NCI-H146 (cell line): ENCODE measurements at regions not wholly inside any gene's neighbourhood (a gene's known extent, or its start where the extent isn't known, plus 50 kb on each side); places are given as distances from the start of the nearest gene placed in this dataset.

Source experiments
- DNase-seq: peaks from one replicate; lab custom pipeline; 2025; lab: John Stamatoyannopoulos, UW

- no peak for DNase-seq
Measured at GRCh38 chr4:175127314-175127713, 209.2 kb downstream of the ADAM29 start.

DNA sequence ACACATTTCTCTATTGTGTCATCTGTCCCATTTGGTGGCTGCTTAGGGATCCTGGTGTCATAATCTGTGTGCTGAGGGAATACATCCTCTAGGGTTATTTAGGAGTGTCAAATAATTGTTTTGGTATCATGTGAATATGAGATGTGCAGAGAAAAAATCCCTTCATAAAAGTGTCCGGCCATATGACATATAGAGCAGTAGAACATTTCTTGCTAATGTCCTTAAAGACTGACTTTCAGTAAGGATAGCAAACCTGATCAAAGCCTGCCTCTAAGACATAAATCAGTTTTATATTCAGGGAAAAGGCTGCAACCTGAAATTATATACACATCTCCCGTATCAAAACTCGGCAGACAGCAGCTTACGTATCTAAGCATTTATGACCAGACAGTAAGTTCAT, 211.6 kb downstream of the ADAM29 start:
- no peak for DNase-seq

DNA sequence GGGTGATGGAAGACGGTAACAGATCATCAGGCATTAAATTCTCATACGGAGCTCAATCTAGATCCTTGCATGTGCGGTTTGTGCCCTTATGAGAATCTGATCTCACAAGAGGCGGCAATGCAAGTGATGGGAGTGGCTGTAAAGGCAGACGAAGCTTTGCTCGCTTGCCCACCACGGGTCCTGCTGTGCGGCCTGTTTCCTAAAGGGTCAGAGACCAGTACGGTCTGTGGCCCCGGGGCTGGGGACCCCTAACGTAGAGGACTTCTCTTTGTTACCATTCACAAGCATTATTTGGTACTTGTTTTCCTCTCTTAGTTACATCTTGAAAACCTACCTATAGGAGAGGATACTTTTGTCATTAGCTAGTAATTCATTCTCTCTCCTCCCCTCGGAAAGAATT, 221.0 kb downstream of the ADAM29 start:
- DNase-seq: no peak

GRCh38 chr4:175143116-175143515, 225.0 kb downstream of the ADAM29 start:
- DNase-seq: no peak

DNA sequence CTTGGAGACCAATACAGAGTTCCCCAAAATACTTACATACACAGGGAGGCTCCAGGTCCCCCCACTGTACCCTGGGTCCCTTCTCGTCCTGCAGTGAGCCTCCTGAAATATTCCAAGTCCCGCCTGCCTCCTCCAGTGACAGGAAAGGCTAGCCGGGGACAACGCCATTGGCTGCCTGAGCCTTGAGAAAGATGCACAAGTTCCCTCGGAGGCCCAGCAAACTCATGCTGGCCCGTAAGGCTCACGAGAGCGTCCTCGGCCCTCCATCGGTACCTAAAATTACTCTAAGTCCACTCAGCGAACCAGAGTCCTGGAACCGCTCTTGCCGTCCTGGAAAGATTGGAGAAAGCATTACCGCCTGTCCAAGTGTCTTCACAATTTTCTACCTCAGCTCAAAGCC, 228.6 kb downstream of the ADAM29 start:
- DNase-seq: no peak

GRCh38 chr4:175147233-175147632, 229.1 kb downstream of the ADAM29 start:
- no peak for DNase-seq

DNA sequence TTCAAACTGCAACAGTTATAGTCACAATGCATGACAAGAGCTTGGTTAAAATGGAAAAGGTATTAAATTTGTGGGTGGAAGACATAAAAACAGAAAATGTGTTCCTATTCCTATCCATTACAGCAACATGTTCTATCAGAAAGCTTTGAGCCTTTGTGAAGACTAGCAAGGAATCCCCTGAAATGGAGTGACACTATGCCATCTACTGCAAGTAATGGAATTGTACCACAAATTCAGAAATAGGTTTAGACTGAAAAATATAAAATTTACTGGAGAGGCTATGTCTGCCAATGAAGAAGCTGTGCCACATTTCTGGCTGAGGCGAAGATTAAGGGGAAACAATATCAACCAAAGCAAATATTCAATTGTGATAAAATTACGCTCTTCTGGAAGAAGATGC, 247.9 kb downstream of the ADAM29 start:
- no peak for DNase-seq

DNA sequence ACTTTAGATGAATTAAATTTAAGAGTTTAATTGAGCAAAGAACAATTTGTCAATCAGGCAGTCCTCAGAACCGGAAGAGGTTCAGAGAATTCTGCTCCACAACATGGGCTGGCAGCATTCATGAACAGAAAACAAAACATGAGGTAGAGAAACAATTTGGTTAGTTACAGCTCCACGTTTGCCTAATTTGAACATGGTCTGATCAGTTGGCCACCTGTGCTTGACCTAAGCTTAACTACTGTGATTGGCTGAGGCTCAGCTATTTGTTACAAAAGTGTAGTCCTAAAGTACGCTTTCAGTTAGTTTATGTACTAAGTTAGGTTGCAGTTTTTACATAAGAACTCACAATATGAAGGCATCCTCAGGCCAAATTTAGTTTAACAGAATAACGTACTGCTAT, 258.6 kb downstream of the ADAM29 start:
- no peak for DNase-seq

- DNase-seq: no peak
Measured at GRCh38 chr4:175190654-175191053, 272.5 kb downstream of the ADAM29 start.

- DNase-seq: no peak
Measured at GRCh38 chr4:175198056-175198455, 279.9 kb downstream of the ADAM29 start.

DNA sequence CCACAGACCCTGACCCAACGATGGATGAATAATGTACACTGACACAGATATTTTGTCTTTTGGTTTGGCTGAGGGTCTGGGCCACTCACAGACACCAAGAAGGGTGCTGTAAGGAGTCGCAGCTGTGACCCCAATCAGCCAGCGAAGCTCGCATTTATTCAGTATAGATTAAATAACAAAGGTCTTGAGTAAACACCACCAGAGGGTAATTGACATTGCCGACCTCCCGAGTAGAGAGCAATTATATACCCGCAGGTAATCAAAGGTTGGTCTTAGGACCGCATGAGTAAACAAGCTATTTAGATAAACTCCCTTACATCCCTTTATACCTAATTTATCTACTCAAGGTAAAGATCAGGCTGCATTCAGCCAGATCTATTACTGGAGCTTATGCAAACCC, 297.1 kb downstream of the ADAM29 start:
- DNase-seq: no peak

- no peak for DNase-seq
Measured at GRCh38 chr4:175215657-175216056, 297.5 kb downstream of the ADAM29 start.

GRCh38 chr4:175229154-175229553, 311.0 kb downstream of the ADAM29 start:
- no peak for DNase-seq

- no peak for DNase-seq
Measured at GRCh38 chr4:175234162-175234561, 316.0 kb downstream of the ADAM29 start.

GRCh38 chr4:175238827-175239517, 320.8 kb downstream of the ADAM29 start:
- no peak for DNase-seq

DNA sequence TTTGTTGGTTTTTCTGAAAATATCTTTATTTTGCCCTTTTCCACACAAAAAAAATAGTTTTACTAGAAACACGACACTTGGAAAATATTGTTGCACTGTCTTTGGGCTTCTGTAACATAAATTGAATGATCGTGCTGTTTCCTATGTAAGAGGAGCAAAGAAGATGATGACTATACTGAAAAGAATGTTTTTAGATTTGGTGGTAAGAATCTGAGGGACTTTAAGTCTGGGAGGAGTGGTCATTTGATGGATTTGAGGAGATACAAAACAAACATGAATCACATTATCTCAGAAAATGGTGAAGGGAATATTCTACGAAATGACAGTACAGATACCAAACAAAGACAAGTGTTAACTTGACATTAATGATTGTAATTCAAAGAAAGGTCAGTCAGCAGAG, 328.8 kb downstream of the ADAM29 start:
- DNase-seq: no peak

GRCh38 chr4:175252642-175253041, 334.5 kb downstream of the ADAM29 start:
- no peak for DNase-seq

GRCh38 chr4:175253184-175253902, 335.2 kb downstream of the ADAM29 start:
- no peak for DNase-seq

DNA sequence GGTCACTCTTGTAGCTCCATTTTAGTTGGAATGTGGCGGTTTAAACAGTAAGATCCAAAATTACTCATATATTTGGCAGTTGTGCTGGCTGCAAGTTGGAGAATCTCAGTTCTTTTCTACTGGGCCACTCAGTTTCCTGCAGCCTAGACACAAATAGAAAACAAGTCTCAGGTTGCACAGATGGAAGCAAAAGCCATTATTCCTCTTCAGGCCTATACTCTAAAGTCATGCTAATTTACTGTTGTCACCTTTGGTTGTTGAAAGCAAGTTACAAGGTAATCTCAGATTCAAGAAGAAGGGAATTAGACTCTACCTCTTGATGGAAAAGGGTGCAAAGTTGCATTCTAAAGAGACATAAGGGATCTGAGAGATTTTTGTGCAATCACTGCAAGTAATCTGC, 345.4 kb downstream of the ADAM29 start:
- DNase-seq: no peak

DNA sequence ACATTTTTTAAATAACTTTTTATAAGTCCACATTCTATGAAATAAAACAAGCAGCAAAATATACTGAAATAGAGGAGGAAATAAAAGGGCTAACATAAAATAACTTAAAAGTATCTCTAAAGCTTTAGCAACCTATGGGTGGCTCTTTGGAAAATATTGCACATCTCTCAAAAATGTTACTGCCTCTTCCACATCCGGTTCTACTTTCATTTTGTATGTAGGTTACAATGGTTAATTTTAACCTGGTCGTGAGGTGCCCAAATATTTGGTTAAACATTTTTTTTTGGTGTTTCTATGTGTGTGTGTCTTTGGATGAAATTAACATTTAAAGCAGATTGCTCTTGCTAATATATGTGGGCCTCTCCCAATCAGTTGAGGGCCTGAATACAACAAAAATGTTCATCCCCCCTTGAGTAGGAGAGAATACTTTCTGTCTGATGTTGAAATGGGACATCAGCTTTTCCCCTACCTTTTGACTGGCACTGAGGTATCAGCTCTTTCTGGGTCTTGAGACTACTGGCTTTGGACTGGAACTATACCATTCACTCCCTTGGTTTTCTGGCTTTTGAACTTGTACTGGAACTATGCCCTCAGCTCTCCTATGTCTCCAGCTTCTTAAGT, 353.0 kb downstream of the ADAM29 start:
- DNase-seq: no peak

DNA sequence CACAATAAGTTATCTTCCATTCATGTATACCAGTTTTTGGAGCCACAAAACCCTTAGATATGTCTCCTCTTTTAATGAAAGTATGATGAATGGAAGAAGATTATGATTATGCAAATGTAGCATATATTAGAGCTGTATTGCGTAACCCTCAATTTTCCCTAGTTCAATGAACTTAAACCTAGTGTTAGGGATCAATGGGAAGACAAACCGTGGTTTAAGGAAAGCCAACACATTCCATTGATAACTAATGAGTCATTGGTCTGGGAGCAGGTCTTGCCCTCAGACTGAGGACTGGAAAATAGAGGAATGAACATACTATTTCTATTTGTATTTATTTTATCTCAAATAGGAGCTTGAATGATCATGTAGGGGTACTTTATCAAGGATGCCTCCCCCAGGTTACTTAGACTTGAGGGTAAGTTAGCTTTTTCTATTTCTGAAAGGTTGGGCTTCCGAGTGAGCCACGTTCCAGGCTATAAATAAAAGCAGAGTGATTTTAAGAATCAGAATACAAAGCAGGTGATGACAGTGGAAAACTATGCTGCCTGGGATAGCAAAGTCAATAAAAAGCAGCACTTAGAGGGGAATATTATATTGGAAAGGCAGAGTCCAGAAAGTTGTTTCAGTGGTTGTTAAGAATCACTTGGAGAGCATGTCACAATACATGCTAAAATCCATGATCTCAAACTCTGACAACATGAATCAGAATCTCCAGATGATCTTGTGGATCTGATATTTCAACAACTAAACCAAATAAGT, 356.0 kb downstream of the ADAM29 start:
- no peak for DNase-seq

- DNase-seq: peak; percentile 46
Measured at GRCh38 chr4:175277816-175278215, 359.7 kb downstream of the ADAM29 start.

DNA sequence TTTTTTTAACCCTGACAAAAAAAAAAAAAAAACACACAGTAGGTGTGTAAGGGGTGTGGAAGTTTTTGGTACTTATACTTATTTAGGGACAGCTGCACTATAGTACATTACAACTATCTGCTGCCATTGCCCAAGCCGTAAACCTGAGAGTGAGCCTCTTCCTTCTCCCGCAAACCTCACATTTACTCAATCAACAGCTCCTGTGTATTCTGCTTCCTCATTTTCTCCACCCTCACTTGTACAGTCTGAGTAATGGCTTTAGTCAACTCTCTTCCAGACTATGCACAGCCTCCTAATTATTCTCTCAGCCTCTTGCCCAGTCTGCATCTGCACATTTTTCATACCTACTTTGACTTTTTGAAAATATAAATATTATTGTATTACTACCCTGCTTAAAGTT, 362.0 kb downstream of the ADAM29 start:
- no peak for DNase-seq
